NAMALWA (cell line): ENCODE measurements at regions not wholly inside any gene's neighbourhood (a gene's known extent, or its start where the extent isn't known, plus 50 kb on each side); places are given as distances from the start of the nearest gene placed in this dataset.

Experiments
- DNase-seq: peaks from one replicate; pipeline ENCODE4 v3.0.0-alpha.2; 2015; ENCODE audit warnings: low spot score

GRCh38 chr10:56844978-56845529 is 484.0 kb upstream of the ZWINT start:
- no peak for DNase-seq

- peak; percentile 6 for DNase-seq
Measured at GRCh38 chr10:56836659-56837058, 475.6 kb upstream of the ZWINT start.

GRCh38 chr10:56831681-56832080 is 470.6 kb upstream of the ZWINT start:
- DNase-seq = no peak

GRCh38 chr10:56823849-56824248 is 462.8 kb upstream of the ZWINT start:
- DNase-seq = peak; percentile 50

- no peak for DNase-seq
Measured at GRCh38 chr10:56805022-56805421, 444.0 kb upstream of the ZWINT start.

- DNase-seq = no peak
Measured at GRCh38 chr10:56785292-56785691, 424.2 kb upstream of the ZWINT start.

- DNase-seq = no peak
Measured at GRCh38 chr10:56782503-56782902, 421.4 kb upstream of the ZWINT start.

- no peak for DNase-seq
Measured at GRCh38 chr10:56771343-56771742, 410.3 kb upstream of the ZWINT start.

GRCh38 chr10:56763090-56763489 is 402.0 kb upstream of the ZWINT start:
- no peak for DNase-seq

- no peak for DNase-seq
Measured at GRCh38 chr10:56745490-56745889, 384.4 kb upstream of the ZWINT start.

- no peak for DNase-seq
Measured at GRCh38 chr10:56728349-56728748, 367.3 kb upstream of the ZWINT start.

GRCh38 chr10:56722912-56723311 is 361.9 kb upstream of the ZWINT start:
- no peak for DNase-seq

- DNase-seq = no peak
Measured at GRCh38 chr10:56715262-56715661, 354.2 kb upstream of the ZWINT start.

GRCh38 chr10:56698506-56698905 is 337.4 kb upstream of the ZWINT start:
- no peak for DNase-seq

- no peak for DNase-seq
Measured at GRCh38 chr10:56679578-56679977, 318.5 kb upstream of the ZWINT start.

GRCh38 chr10:56662765-56663447 is 301.8 kb upstream of the ZWINT start:
- no peak for DNase-seq

- no peak for DNase-seq
Measured at GRCh38 chr10:56653289-56653688, 292.2 kb upstream of the ZWINT start.

- DNase-seq = no peak
Measured at GRCh38 chr10:56646329-56647111, 285.5 kb upstream of the ZWINT start.

- DNase-seq = peak; percentile 68
Measured at GRCh38 chr10:56633876-56634452, 272.9 kb upstream of the ZWINT start.

- no peak for DNase-seq
Measured at GRCh38 chr10:56632537-56632936, 271.5 kb upstream of the ZWINT start.

GRCh38 chr10:56624082-56624481 is 263.0 kb upstream of the ZWINT start:
- peak; percentile 4 for DNase-seq

- no peak for DNase-seq
Measured at GRCh38 chr10:56623064-56623463, 262.0 kb upstream of the ZWINT start.
